Mucosa of gallbladder (tissue), 1 donor: ENCODE measurements at regions not wholly inside any gene's neighbourhood (a gene's known extent, or its start where the extent isn't known, plus 50 kb on each side); places are given as distances from the start of the nearest gene placed in this dataset.

Experiments used
- DNase-seq: peaks from one replicate; pipeline ENCODE4 v3.0.0-alpha.2; 2020; ENCODE audit warnings: low spot score
- donor health status: DM: no; HTN: no; CAD: no.

- no peak for DNase-seq
Observed at GRCh38 chr2:40803900-40804299, 352.0 kb upstream of the SLC8A1 start.

- DNase-seq, result no peak
Observed at GRCh38 chr2:40809156-40809555, 357.3 kb upstream of the SLC8A1 start.

GRCh38 chr2:40814616-40815015 lies 362.7 kb upstream of the SLC8A1 start:
- DNase-seq, result no peak

- no peak for DNase-seq
Observed at GRCh38 chr2:40820319-40820718, 368.4 kb upstream of the SLC8A1 start.

- DNase-seq, result no peak
Observed at GRCh38 chr2:40823478-40823877, 371.6 kb upstream of the SLC8A1 start.

- no peak for DNase-seq
Observed at GRCh38 chr2:40824278-40824677, 372.4 kb upstream of the SLC8A1 start.

GRCh38 chr2:40827392-40827791 lies 375.5 kb upstream of the SLC8A1 start:
- no peak for DNase-seq

- no peak for DNase-seq
Observed at GRCh38 chr2:40831321-40831873, 379.5 kb upstream of the SLC8A1 start.

- no peak for DNase-seq
Observed at GRCh38 chr2:40841856-40842255, 390.0 kb upstream of the SLC8A1 start.

- peak; percentile 10 for DNase-seq
Observed at GRCh38 chr2:40844353-40845277, 392.7 kb upstream of the SLC8A1 start.

GRCh38 chr2:40851661-40852060 lies 399.8 kb upstream of the SLC8A1 start:
- no peak for DNase-seq

- no peak for DNase-seq
Observed at GRCh38 chr2:40859617-40860016, 407.7 kb upstream of the SLC8A1 start.

- no peak for DNase-seq
Observed at GRCh38 chr2:40867829-40868228, 415.9 kb upstream of the SLC8A1 start.

- no peak for DNase-seq
Observed at GRCh38 chr2:40872580-40872979, 420.7 kb upstream of the SLC8A1 start.

- no peak for DNase-seq
Observed at GRCh38 chr2:40874380-40874779, 422.5 kb upstream of the SLC8A1 start.

GRCh38 chr2:40877734-40878288 lies 425.9 kb upstream of the SLC8A1 start:
- no peak for DNase-seq

GRCh38 chr2:40879305-40879704 lies 427.4 kb upstream of the SLC8A1 start:
- DNase-seq, result no peak

- DNase-seq, result no peak
Observed at GRCh38 chr2:40886100-40886499, 434.2 kb upstream of the SLC8A1 start.

GRCh38 chr2:40886655-40887054 lies 434.8 kb upstream of the SLC8A1 start:
- DNase-seq, result no peak

GRCh38 chr2:40896358-40896757 lies 444.5 kb upstream of the SLC8A1 start:
- no peak for DNase-seq

GRCh38 chr2:40914666-40915065 lies 462.8 kb upstream of the SLC8A1 start:
- DNase-seq, result no peak

- DNase-seq, result no peak
Observed at GRCh38 chr2:40915651-40916050, 463.8 kb upstream of the SLC8A1 start.

GRCh38 chr2:40935349-40935748 lies 483.5 kb upstream of the SLC8A1 start:
- no peak for DNase-seq
